ENCODE measurements at regions not wholly inside any gene's neighbourhood (a gene's known extent, or its start where the extent isn't known, plus 50 kb on each side); places are given as distances from the start of the nearest gene placed in this dataset.
"Not testable (repeated sequence)": the region's sequence is repeated elsewhere in the genome, so short reads cannot be mapped to it uniquely, and the experiment has no call there.

GRCh38 chr12:66751432-66752113 is 72.7 kb upstream of the GRIP1 start:
- H3K27me3 ChIP-seq (ENCODE audit: control insufficient read depth, insufficient read depth, low read length) = no peaks in the 10 kb centered on the region
- H3K9ac ChIP-seq (ENCODE audit: low read length) = no peak overlapping the region
- no peaks in the 10 kb centered on the region for H3K4me1 ChIP-seq (ENCODE audit: control insufficient read depth, insufficient read depth, low read length)
- H3K4me3 ChIP-seq (ENCODE audit: low read length) = no peak overlapping the region
- H3K36me3 ChIP-seq (ENCODE audit: control insufficient read depth, insufficient read depth, low read length) = no peaks in the 10 kb centered on the region
- H3K27ac ChIP-seq (ENCODE audit: low read depth, low read length) = no peak overlapping the region

GRCh38 chr12:66753810-66754209 is 74.9 kb upstream of the GRIP1 start:
- H3K27ac ChIP-seq (ENCODE audit: low read depth, low read length) = no peak overlapping the region
- no peaks in the 10 kb centered on the region for H3K4me1 ChIP-seq (ENCODE audit: control insufficient read depth, insufficient read depth, low read length)
- H3K4me3 ChIP-seq (ENCODE audit: low read length) = no peak overlapping the region
- H3K27me3 ChIP-seq (ENCODE audit: control insufficient read depth, insufficient read depth, low read length) = no peaks in the 10 kb centered on the region
- no peaks in the 10 kb centered on the region for H3K36me3 ChIP-seq (ENCODE audit: control insufficient read depth, insufficient read depth, low read length)
- H3K9ac ChIP-seq (ENCODE audit: low read length) = no peak overlapping the region

DNA sequence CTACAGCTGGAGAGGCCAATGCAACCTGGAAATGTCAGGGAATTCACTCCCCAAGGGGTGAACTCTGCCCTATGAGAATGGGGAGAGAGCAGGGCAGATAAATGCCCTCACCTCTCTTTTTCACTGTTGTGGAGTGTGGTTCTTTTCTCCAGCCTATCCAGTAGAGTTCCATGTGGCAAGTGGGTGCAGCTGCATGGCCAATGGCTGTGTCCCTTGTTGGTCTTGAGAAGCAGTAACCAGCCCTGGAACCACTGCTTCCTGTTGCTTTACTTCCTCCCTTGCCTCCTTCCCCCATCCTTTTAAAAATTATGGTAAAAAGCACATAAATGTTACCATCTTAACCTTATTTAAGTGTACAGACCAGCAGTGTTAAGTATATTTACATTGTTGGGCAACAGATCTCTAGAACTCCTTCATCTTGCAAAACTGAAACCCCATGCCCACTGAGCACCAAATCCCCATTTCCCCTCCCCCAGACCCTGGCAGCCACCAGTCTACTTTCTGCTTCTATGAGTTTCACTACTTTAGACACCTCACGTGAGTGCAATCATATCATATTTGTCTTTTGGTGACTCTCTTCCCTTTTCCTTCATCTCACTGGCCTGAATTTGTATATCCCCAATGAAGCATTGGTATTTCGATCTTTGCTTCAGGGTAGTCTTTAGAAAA is 77.0 kb upstream of the GRIP1 start:
- Histone ChIP-seq H3K9ac (ENCODE audit: low read length) (no peak overlapping the region), H3K27ac (ENCODE audit: low read depth, low read length) (no peak overlapping the region), H3K4me3 (ENCODE audit: low read length) (no peak overlapping the region), H3K4me1 (ENCODE audit: control insufficient read depth, insufficient read depth, low read length) (no peaks in the 10 kb centered on the region), H3K36me3 (ENCODE audit: control insufficient read depth, insufficient read depth, low read length) (no peaks in the 10 kb centered on the region), H3K27me3 (ENCODE audit: control insufficient read depth, insufficient read depth, low read length) (no peaks in the 10 kb centered on the region)

DNA sequence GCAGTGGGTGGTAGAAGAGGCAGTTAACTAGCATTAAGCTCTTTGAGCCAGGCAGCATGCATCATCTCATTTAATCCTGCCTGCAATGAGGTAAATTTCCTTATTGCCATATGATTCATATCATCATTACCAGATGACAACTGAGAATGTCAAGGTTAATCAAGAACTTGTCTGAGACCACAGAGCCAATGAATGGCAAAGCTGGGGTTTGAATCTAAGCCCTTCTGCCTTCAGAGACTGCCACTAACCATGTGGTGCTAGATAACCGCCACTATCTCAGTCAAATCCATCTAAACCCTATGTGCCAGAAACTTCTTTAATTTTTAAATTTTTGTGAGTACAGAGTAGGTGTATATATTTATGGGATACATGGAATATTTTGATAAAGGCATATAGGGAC is 77.8 kb upstream of the GRIP1 start:
- H3K4me3 ChIP-seq (ENCODE audit: low read length) = no peak overlapping the region
- H3K9ac ChIP-seq (ENCODE audit: low read length) = no peak overlapping the region
- no peaks in the 10 kb centered on the region for H3K4me1 ChIP-seq (ENCODE audit: control insufficient read depth, insufficient read depth, low read length)
- H3K36me3 ChIP-seq (ENCODE audit: control insufficient read depth, insufficient read depth, low read length) = no peaks in the 10 kb centered on the region
- no peaks in the 10 kb centered on the region for H3K27me3 ChIP-seq (ENCODE audit: control insufficient read depth, insufficient read depth, low read length)
- no peak overlapping the region for H3K27ac ChIP-seq (ENCODE audit: low read depth, low read length)

DNA sequence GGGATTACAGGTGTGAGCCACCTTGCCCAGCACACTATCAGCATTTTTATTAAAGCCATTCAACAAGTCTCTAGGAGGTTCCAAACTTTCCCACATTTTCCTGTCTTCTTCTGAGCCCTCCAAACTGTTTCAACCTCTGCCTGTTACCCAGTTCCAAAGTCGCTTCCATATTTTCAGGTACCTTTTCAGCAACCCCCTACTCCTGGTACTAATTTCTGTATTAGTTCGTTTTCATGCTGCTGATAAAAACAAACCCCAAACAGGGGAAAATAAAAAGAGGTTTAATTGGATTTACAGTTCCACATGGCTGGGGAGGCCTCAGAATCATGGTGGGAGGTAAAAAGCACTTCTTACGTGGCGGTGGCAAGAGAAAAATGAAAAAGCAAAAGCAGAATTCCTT is 81.2 kb upstream of the GRIP1 start:
- not testable (repeated sequence) for H3K27me3 ChIP-seq (ENCODE audit: control insufficient read depth, insufficient read depth, low read length); H3K9ac ChIP-seq (ENCODE audit: low read length); H3K27ac ChIP-seq (ENCODE audit: low read depth, low read length); H3K4me1 ChIP-seq (ENCODE audit: control insufficient read depth, insufficient read depth, low read length); H3K4me3 ChIP-seq (ENCODE audit: low read length); H3K36me3 ChIP-seq (ENCODE audit: control insufficient read depth, insufficient read depth, low read length)

- no peak overlapping the region for H3K27ac ChIP-seq (ENCODE audit: low read depth, low read length)
- H3K9ac ChIP-seq (ENCODE audit: low read length) = no peak overlapping the region
- H3K27me3 ChIP-seq (ENCODE audit: control insufficient read depth, insufficient read depth, low read length) = no peaks in the 10 kb centered on the region
- H3K36me3 ChIP-seq (ENCODE audit: control insufficient read depth, insufficient read depth, low read length) = no peaks in the 10 kb centered on the region
- no peaks in the 10 kb centered on the region for H3K4me1 ChIP-seq (ENCODE audit: control insufficient read depth, insufficient read depth, low read length)
- H3K4me3 ChIP-seq (ENCODE audit: low read length) = no peak overlapping the region
Measured at GRCh38 chr12:66763467-66763866, 84.6 kb upstream of the GRIP1 start.

DNA sequence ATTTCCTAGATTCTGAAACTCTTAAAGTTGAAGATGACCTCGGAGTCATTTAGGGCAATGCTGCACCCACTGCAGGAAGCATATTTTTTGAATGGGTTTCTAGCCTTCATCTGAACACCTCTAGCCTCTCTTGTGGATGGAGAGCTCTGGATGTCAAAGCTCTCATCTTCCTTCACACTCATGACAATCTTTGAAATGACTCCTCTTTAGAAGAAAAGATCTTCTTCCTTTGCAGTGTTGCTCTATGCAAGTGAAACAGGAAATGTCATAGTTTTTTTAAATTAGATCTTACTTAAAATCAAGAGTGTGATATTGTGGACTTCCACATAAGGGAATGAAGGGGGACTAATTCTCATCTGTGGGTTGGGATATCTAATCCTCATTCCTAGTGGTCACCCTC is 86.3 kb upstream of the GRIP1 start:
- no peaks in the 10 kb centered on the region for H3K4me1 ChIP-seq (ENCODE audit: control insufficient read depth, insufficient read depth, low read length)
- no peaks in the 10 kb centered on the region for H3K27me3 ChIP-seq (ENCODE audit: control insufficient read depth, insufficient read depth, low read length)
- H3K36me3 ChIP-seq (ENCODE audit: control insufficient read depth, insufficient read depth, low read length) = no peaks in the 10 kb centered on the region
- no peak overlapping the region for H3K9ac ChIP-seq (ENCODE audit: low read length)
- no peak overlapping the region for H3K4me3 ChIP-seq (ENCODE audit: low read length)
- H3K27ac ChIP-seq (ENCODE audit: low read depth, low read length) = no peak overlapping the region

GRCh38 chr12:66767536-66767935 is 88.7 kb upstream of the GRIP1 start:
- no peaks in the 10 kb centered on the region for H3K27me3 ChIP-seq (ENCODE audit: control insufficient read depth, insufficient read depth, low read length)
- no peak overlapping the region for H3K9ac ChIP-seq (ENCODE audit: low read length)
- no peaks in the 10 kb centered on the region for H3K36me3 ChIP-seq (ENCODE audit: control insufficient read depth, insufficient read depth, low read length)
- H3K27ac ChIP-seq (ENCODE audit: low read depth, low read length) = no peak overlapping the region
- H3K4me3 ChIP-seq (ENCODE audit: low read length) = no peak overlapping the region
- no peaks in the 10 kb centered on the region for H3K4me1 ChIP-seq (ENCODE audit: control insufficient read depth, insufficient read depth, low read length)

GRCh38 chr12:66768293-66768692 is 89.4 kb upstream of the GRIP1 start:
- H3K27ac ChIP-seq (ENCODE audit: low read depth, low read length) = no peak overlapping the region
- H3K36me3 ChIP-seq (ENCODE audit: control insufficient read depth, insufficient read depth, low read length) = no peaks in the 10 kb centered on the region
- H3K4me3 ChIP-seq (ENCODE audit: low read length) = no peak overlapping the region
- H3K4me1 ChIP-seq (ENCODE audit: control insufficient read depth, insufficient read depth, low read length) = no peaks in the 10 kb centered on the region
- H3K27me3 ChIP-seq (ENCODE audit: control insufficient read depth, insufficient read depth, low read length) = no peaks in the 10 kb centered on the region
- no peak overlapping the region for H3K9ac ChIP-seq (ENCODE audit: low read length)

DNA sequence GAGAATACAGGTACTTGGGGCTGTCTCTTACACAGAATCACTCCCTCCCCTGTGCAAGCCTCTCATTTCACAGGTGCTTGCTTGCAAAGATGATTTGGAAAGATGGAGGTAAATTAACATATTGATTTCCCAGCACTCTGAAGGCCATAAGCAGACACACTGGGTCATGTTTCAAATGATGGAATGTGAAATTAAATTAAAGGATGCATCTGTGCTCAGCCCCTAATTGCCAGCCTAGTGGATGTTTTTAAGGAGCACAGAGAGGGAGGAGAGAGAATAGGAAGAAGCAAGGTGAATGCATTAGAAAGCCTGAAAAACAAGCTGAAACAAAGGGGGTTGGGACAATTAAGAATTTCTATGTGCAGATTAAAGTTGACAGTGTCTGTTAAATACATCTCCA is 96.1 kb upstream of the GRIP1 start:
- Histone ChIP-seq H3K9ac (ENCODE audit: low read length) (no peak overlapping the region), H3K4me3 (ENCODE audit: low read length) (no peak overlapping the region), H3K27ac (ENCODE audit: low read depth, low read length) (no peak overlapping the region), H3K27me3 (ENCODE audit: control insufficient read depth, insufficient read depth, low read length) (no peaks in the 10 kb centered on the region), H3K4me1 (ENCODE audit: control insufficient read depth, insufficient read depth, low read length) (no peaks in the 10 kb centered on the region), H3K36me3 (ENCODE audit: control insufficient read depth, insufficient read depth, low read length) (no peaks in the 10 kb centered on the region)

DNA sequence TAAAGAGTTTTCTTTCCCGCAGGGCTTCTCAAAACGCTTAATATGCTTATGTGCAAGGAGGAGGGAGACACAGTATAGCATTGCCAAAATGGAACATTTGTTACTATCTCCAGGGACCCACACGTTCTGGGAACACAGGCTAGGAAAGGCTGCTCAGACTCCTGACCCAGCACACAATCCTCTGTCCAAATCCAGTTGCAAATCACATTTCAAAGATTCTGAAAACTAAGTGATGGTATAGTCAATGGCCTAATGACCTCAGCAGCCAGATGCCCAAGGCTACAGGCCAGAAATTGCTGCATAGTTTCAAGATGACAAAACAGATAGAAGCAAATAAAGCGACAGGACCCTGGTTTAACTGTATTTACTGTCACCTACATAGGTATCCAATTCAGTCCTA is 97.0 kb upstream of the GRIP1 start:
- Histone ChIP-seq H3K36me3 (ENCODE audit: control insufficient read depth, insufficient read depth, low read length) (no peaks in the 10 kb centered on the region), H3K4me3 (ENCODE audit: low read length) (no peak overlapping the region), H3K27me3 (ENCODE audit: control insufficient read depth, insufficient read depth, low read length) (no peaks in the 10 kb centered on the region), H3K4me1 (ENCODE audit: control insufficient read depth, insufficient read depth, low read length) (no peaks in the 10 kb centered on the region), H3K27ac (ENCODE audit: low read depth, low read length) (no peak overlapping the region), H3K9ac (ENCODE audit: low read length) (no peak overlapping the region)

DNA sequence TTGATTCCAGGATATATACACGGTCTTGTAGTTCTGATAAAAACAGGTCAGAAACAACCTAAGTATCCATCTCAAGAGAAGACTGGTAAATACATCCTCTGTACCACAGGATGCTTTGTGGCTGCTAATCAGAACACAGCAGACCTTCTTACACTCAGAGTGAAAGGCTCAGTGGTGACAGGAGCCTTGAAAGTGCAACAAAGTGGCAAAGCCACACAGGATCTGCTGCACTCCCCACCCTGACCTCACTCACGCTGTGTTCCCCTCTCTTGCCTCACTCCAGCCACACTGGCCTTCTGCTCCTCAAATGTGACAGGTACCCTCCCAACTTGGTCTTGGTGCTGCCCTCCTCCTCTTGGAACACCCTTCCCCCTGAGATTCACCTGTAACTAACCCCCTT is 98.1 kb upstream of the GRIP1 start:
- Histone ChIP-seq H3K4me3 (ENCODE audit: low read length) (no peak overlapping the region), H3K27ac (ENCODE audit: low read depth, low read length) (no peak overlapping the region), H3K9ac (ENCODE audit: low read length) (no peak overlapping the region), H3K27me3 (ENCODE audit: control insufficient read depth, insufficient read depth, low read length) (no peaks in the 10 kb centered on the region), H3K4me1 (ENCODE audit: control insufficient read depth, insufficient read depth, low read length) (no peaks in the 10 kb centered on the region), H3K36me3 (ENCODE audit: control insufficient read depth, insufficient read depth, low read length) (no peaks in the 10 kb centered on the region)

- Histone ChIP-seq H3K27me3 (ENCODE audit: control insufficient read depth, insufficient read depth, low read length) (no peaks in the 10 kb centered on the region), H3K27ac (ENCODE audit: low read depth, low read length) (no peak overlapping the region), H3K36me3 (ENCODE audit: control insufficient read depth, insufficient read depth, low read length) (no peaks in the 10 kb centered on the region), H3K4me1 (ENCODE audit: control insufficient read depth, insufficient read depth, low read length) (no peaks in the 10 kb centered on the region), H3K9ac (ENCODE audit: low read length) (no peak overlapping the region), H3K4me3 (ENCODE audit: low read length) (no peak overlapping the region)
Measured at GRCh38 chr12:66779466-66779865, 100.6 kb upstream of the GRIP1 start.
